Esophagus muscularis mucosa (tissue), 4 donors: ENCODE measurements at regions not wholly inside any gene's neighbourhood (a gene's known extent, or its start where the extent isn't known, plus 50 kb on each side); places are given as distances from the start of the nearest gene placed in this dataset.

ENCODE experiments used
- DNase-seq: peaks from one replicate; pipeline ENCODE4 v3.0.0-alpha.2; 2017; ENCODE audit errors: extremely low spot score
- H3K27ac ChIP-seq, 4 donors: fragments of 200-600 bp; sonication (generic); replicated peaks in 1 of 4; 1 replicate in 3 of 4; 2 replicates in 1 of 4; pipeline ENCODE4 v1.5.1; 2016 to 2019; ENCODE audit warnings: mild to moderate bottlenecking in 1 of 4
- H3K27me3 ChIP-seq, 4 donors: fragments of 200-600 bp; sonication (generic); one replicate each; pipeline versions ENCODE4 v1.5.1 to v1.6.0; 2016 to 2019
- H3K36me3 ChIP-seq, 4 donors: fragments of 200-600 bp; sonication (generic); one replicate each; pipeline ENCODE4 v1.5.1; 2016 to 2019
- H3K4me1 ChIP-seq, 4 donors: fragments of 200-600 bp; sonication (generic); one replicate each; pipeline ENCODE4 v1.5.1; 2016 to 2019
- H3K4me3 ChIP-seq, 4 donors: fragments of 200-600 bp; sonication (generic); 1 replicate in 2 of 4; 2 replicates in 2 of 4; pipeline ENCODE4 v1.5.1; 2016 to 2019; ENCODE audit warnings: mild to moderate bottlenecking in 4 of 4, moderate library complexity in 1 of 4
- H3K9me3 ChIP-seq, 4 donors: fragments of 200-600 bp; sonication (generic); 1 replicate in 3 of 4; 2 replicates in 1 of 4; pipeline ENCODE4 v1.5.1; 2016 to 2019
- CTCF ChIP-seq, 3 experiments: fragments of 200-600 bp in 2 of 3; fragments of 450-650 bp in 1 of 3; sonication (generic) in 2 of 3; IDR thresholded peaks; one replicate each; pipeline ENCODE4 v1.5.1; 2017 to 2019; ENCODE audit warnings: antibody characterized with exemption in 3 of 3, mild to moderate bottlenecking in 2 of 3, moderate library complexity in 1 of 3
- EP300 ChIP-seq: sonication (generic); formaldehyde crosslinking; IDR thresholded peaks from one replicate; pipeline ENCODE4 v1.6.1; 2017; ENCODE audit warnings: antibody characterized with exemption
- POLR2A ChIP-seq: fragments of 450-650 bp; IDR thresholded peaks from one replicate; pipeline ENCODE4 v1.6.1; 2017; ENCODE audit warnings: antibody characterized with exemption, moderate library complexity, mild to moderate bottlenecking, low read depth
- POLR2AphosphoS5 ChIP-seq, 2 donors: sonication (generic); formaldehyde crosslinking; IDR thresholded peaks; one replicate each; pipeline ENCODE4 v1.6.1; 2017; ENCODE audit warnings: antibody characterized with exemption in 2 of 2
- WGBS: methylation state at CpG from one replicate; pipeline ENCODE4 v1.1.5; 2018; 5-methylcytosine and 5-hydroxymethylcytosine counted together
- intact Hi-C: fragments of 100-400 bp; cut with DNase I; formaldehyde crosslinking; loops from one replicate; pipeline ENCODE4 v1.15.1; 2023

GRCh38 chr2:41934329-41934958, 113.4 kb upstream of the PKDCC start:
- TF ChIP-seq EP300: no peak
- TF ChIP-seq CTCF (IDR thresholded peaks at IDR 0.05): no peak
- no peak for TF ChIP-seq POLR2AphosphoS5 (IDR thresholded peaks at IDR 0.05)
- TF ChIP-seq POLR2A: no peak
- Histone ChIP-seq H3K27ac (peak overlapping the region; percentile 40 to 72 (median 44)), H3K4me1 (peaks cover 30 to 47% (median 39%) of the 10 kb centered on the region in 4 donors), H3K4me3 (no peak overlapping the region), H3K27me3 (no peaks in the 10 kb centered on the region), H3K9me3 (no peaks in the 10 kb centered on the region), H3K36me3 (no peaks in the 10 kb centered on the region)
- WGBS: 61% methylated on average over 10 of the region's 10 CpGs
- intact Hi-C loops: no loop called here
- DNase-seq: no peak

GRCh38 chr2:41935002-41935401, 112.8 kb upstream of the PKDCC start:
- intact Hi-C loops: no loop called here
- H3K4me1 ChIP-seq: peaks cover 30 to 50% (median 41%) of the 10 kb centered on the region in 4 donors
- WGBS: 87% methylated on average over 2 of the region's 2 CpGs

GRCh38 chr2:41935825-41936224, 112.0 kb upstream of the PKDCC start:
- DNase-seq: no peak
- 59% methylated on average over 2 of the region's 2 CpGs for WGBS
- Histone ChIP-seq H3K27ac (no peak overlapping the region), H3K36me3 (no peaks in the 10 kb centered on the region), H3K4me3 (no peak overlapping the region), H3K4me1 (peaks cover 30 to 58% (median 45%) of the 10 kb centered on the region in 4 donors), H3K9me3 (no peaks in the 10 kb centered on the region), H3K27me3 (no peaks in the 10 kb centered on the region)
- TF ChIP-seq POLR2AphosphoS5 (IDR thresholded peaks at IDR 0.05) (no peak), POLR2A (no peak), CTCF (IDR thresholded peaks at IDR 0.05) (no peak), EP300 (no peak)
- intact Hi-C loops: no loop called here

More at GRCh38 chr2:41935002-41935401, 112.8 kb upstream of the PKDCC start:
- Histone ChIP-seq H3K36me3 (no peaks in the 10 kb centered on the region), H3K27me3 (no peaks in the 10 kb centered on the region), H3K4me3 (no peak overlapping the region), H3K9me3 (no peaks in the 10 kb centered on the region), H3K27ac (no peak overlapping the region)
- no peak for TF ChIP-seq POLR2A
- TF ChIP-seq POLR2AphosphoS5 (IDR thresholded peaks at IDR 0.05): no peak
- DNase-seq: no peak

DNA sequence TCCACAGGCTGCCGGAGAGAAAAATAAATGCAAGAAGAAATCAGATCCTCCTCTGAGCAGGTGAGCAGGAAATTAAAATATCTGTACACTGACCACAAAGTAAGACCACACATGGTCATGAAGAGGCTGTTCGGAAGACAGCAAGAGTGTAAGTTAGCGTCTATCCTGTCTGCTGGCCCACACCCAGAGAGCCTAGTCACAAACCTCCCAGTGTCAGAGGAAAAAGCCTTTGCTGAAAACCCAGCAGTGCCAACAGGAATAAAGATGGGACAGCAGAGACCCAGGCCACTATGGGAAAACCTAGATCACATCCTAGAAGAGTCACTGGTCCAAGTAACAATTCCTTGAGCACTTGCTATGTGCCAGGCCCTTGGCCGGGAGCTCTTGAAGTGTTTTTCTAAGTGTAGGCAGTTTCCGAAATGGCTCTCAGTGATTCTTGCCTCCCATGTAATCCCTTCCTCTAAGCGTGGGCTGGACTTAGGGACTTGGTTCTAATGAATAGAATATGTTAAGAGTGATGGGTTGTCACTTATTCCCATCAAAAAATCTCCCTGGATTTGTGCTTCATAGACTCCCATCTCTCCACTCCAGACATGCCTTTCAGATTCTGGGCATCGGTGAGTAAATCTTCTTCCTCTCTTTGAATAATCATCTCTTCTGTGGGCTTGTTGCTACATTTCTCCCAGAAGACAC, 110.9 kb upstream of the PKDCC start:
- Histone ChIP-seq H3K4me1 (peaks cover 29 to 60% (median 40%) of the 10 kb centered on the region in 4 donors), H3K27me3 (no peaks in the 10 kb centered on the region), H3K9me3 (no peaks in the 10 kb centered on the region), H3K36me3 (no peaks in the 10 kb centered on the region), H3K27ac (no peak overlapping the region), H3K4me3 (no peak overlapping the region)
- 90% methylated on average over 7 of the region's 7 CpGs for WGBS
- intact Hi-C loops: no loop called here
- DNase-seq: no peak
- TF ChIP-seq CTCF (IDR thresholded peaks at IDR 0.05) (no peak), POLR2AphosphoS5 (IDR thresholded peaks at IDR 0.05) (no peak), EP300 (no peak), POLR2A (no peak)

GRCh38 chr2:41937464-41937906, 110.3 kb upstream of the PKDCC start:
- TF ChIP-seq EP300 (no peak), CTCF (IDR thresholded peaks at IDR 0.05) (no peak)
- peaks cover 23 to 55% (median 34%) of the 10 kb centered on the region in 4 donors for H3K4me1 ChIP-seq
- H3K36me3 ChIP-seq: no peaks in the 10 kb centered on the region
- 82% methylated on average over 5 of the region's 5 CpGs for WGBS
- no peaks in the 10 kb centered on the region for H3K9me3 ChIP-seq
- intact Hi-C loops: no loop called here
- H3K4me3 ChIP-seq: no peak overlapping the region
- no peaks in the 10 kb centered on the region for H3K27me3 ChIP-seq
- H3K27ac ChIP-seq: no peak overlapping the region
- DNase-seq: no peak
